Liver (tissue), 8 donors: ENCODE measurements at regions not wholly inside any gene's neighbourhood (a gene's known extent, or its start where the extent isn't known, plus 50 kb on each side); places are given as distances from the start of the nearest gene placed in this dataset.

Experiments
- DNase-seq: peaks from one replicate; pipeline ENCODE4 v3.0.0-alpha.2; 2017; ENCODE audit warnings: low spot score
- H3K27ac ChIP-seq, 2 donors: one replicate each; pipeline ENCODE4 v1.7.0; 2013; ENCODE audit warnings: inconsistent platforms in 2 of 2, low read length in 2 of 2, control low read depth in 1 of 2, low read depth in 1 of 2, mild to moderate bottlenecking in 1 of 2
- H3K27me3 ChIP-seq, 4 donors: one replicate each; pipeline versions ENCODE4 v1.6.1 to v1.7.0; 2013; ENCODE audit warnings: low read length in 3 of 4, inconsistent platforms in 1 of 4, mild to moderate bottlenecking in 1 of 4, moderate library complexity in 1 of 4; ENCODE audit not compliant: control insufficient read depth in 4 of 4, insufficient read depth in 4 of 4
- H3K36me3 ChIP-seq, 4 donors: one replicate each; pipeline versions ENCODE4 v1.6.1 to v1.7.0; 2013; ENCODE audit warnings: low read length in 3 of 4, mild to moderate bottlenecking in 3 of 4, low read depth in 1 of 4, moderate library complexity in 1 of 4; ENCODE audit not compliant: control insufficient read depth in 4 of 4, insufficient read depth in 3 of 4
- H3K4me1 ChIP-seq, 4 donors: one replicate each; pipeline versions ENCODE4 v1.6.1 to v1.7.0; 2013; ENCODE audit warnings: low read length in 3 of 4, mild to moderate bottlenecking in 3 of 4, moderate library complexity in 1 of 4; ENCODE audit not compliant: control insufficient read depth in 4 of 4, insufficient read depth in 4 of 4
- H3K4me3 ChIP-seq, 3 donors: one replicate each; pipeline versions ENCODE4 v1.6.1 to v1.7.0; 2013; ENCODE audit warnings: low read length in 3 of 3, control low read depth in 1 of 3, low read depth in 1 of 3, mild to moderate bottlenecking in 1 of 3
- H3K9ac ChIP-seq, 2 donors: one replicate each; pipeline ENCODE4 v1.7.0; 2013; ENCODE audit warnings: low read length in 2 of 2, mild to moderate bottlenecking in 2 of 2, moderate library complexity in 2 of 2, control low read depth in 1 of 2, low read depth in 1 of 2
- H3K9me3 ChIP-seq, 4 donors: one replicate each; pipeline versions ENCODE4 v1.6.1 to v1.7.0; 2013; ENCODE audit warnings: low read length in 3 of 4; ENCODE audit not compliant: control insufficient read depth in 4 of 4
- EGR1 ChIP-seq, 2 donors: IDR thresholded peaks; 2 replicates each; pipeline ENCODE4 v1.6.1; 2016 to 2018; ENCODE audit warnings: antibody characterized with exemption in 2 of 2, low read depth in 2 of 2
- FOXA1 ChIP-seq: IDR thresholded peaks from 2 replicates; pipeline ENCODE4 v1.6.1; 2016; ENCODE audit warnings: antibody characterized with exemption
- FOXA2 ChIP-seq: IDR thresholded peaks from 2 replicates; pipeline ENCODE4 v1.6.1; 2016; ENCODE audit warnings: antibody characterized with exemption
- GABPA ChIP-seq, 2 donors: IDR thresholded peaks in 1 of 2; conservative IDR thresholded peaks in 1 of 2; 2 replicates each; pipeline ENCODE4 v1.6.1; 2016; ENCODE audit warnings: antibody characterized with exemption in 2 of 2, mild to moderate bottlenecking in 1 of 2, moderate library complexity in 1 of 2
- HNF4A ChIP-seq, 2 donors: conservative IDR thresholded peaks; 2 replicates each; pipeline ENCODE4 v1.6.1; 2016; ENCODE audit warnings: antibody characterized with exemption in 2 of 2, mild to moderate bottlenecking in 2 of 2
- HNF4G ChIP-seq: IDR thresholded peaks from 2 replicates; pipeline ENCODE4 v1.6.1; 2016; ENCODE audit warnings: antibody characterized with exemption
- JUND ChIP-seq, 2 donors: IDR thresholded peaks; 2 replicates each; pipeline ENCODE4 v1.6.1; 2016; ENCODE audit warnings: antibody characterized with exemption in 2 of 2
- NR2F2 ChIP-seq: IDR thresholded peaks from 2 replicates; pipeline ENCODE4 v1.6.1; 2016; ENCODE audit warnings: antibody characterized with exemption
- RAD21 ChIP-seq, 2 donors: IDR thresholded peaks; 2 replicates each; pipeline ENCODE4 v1.6.1; 2016; ENCODE audit warnings: antibody characterized with exemption in 2 of 2, mild to moderate bottlenecking in 2 of 2
- RXRA ChIP-seq, 2 donors: IDR thresholded peaks; 2 replicates each; pipeline ENCODE4 v1.6.1; 2017 to 2018; ENCODE audit warnings: antibody characterized with exemption in 2 of 2, mild to moderate bottlenecking in 1 of 2
- SP1 ChIP-seq: IDR thresholded peaks from 2 replicates; pipeline ENCODE4 v1.6.1; 2018; ENCODE audit warnings: antibody characterized with exemption, mild to moderate bottlenecking
- TAF1 ChIP-seq: conservative IDR thresholded peaks from 2 replicates; pipeline ENCODE4 v1.6.1; 2016; ENCODE audit warnings: antibody characterized with exemption, mild to moderate bottlenecking
- YY1 ChIP-seq: IDR thresholded peaks from 2 replicates; pipeline ENCODE4 v1.6.1; 2016; ENCODE audit warnings: antibody characterized with exemption, mild to moderate bottlenecking
- WGBS: extraction: QIAGEN DNeasy Blood & Tissue Kit; methylation state at CpG from one replicate; pipeline ENCODE4 v1.1.7; 2013; 5-methylcytosine and 5-hydroxymethylcytosine counted together
- TF ChIP-seq, protein P1 (sequence below): IDR thresholded peaks from 2 replicates; pipeline ENCODE4 v1.6.1; 2016; ENCODE audit warnings: antibody characterized with exemption
- TF ChIP-seq, protein P2 (sequence below): fragments of 150-350 bp; IDR thresholded peaks from 2 replicates; pipeline ENCODE4 v1.5.1; 2017; ENCODE audit warnings: improper control_type of control experiment, low read depth, low read length; ENCODE audit not compliant: missing input control
- TF ChIP-seq, protein P3 (sequence below): IDR thresholded peaks from 2 replicates; pipeline ENCODE4 v1.6.1; 2016; ENCODE audit warnings: antibody characterized with exemption
- TF ChIP-seq, protein P4 (sequence below): IDR thresholded peaks from 2 replicates; pipeline ENCODE4 v1.6.1; 2016; ENCODE audit warnings: antibody characterized with exemption, mild to moderate bottlenecking
- TF ChIP-seq, protein P5 (sequence below): IDR thresholded peaks from 2 replicates; pipeline ENCODE4 v1.6.1; 2016; ENCODE audit warnings: antibody characterized with exemption
- donor health status: healthy.
- donor health status: healthy.
- donor health status: healthy.
- donor health status: healthy.
- donor health status: healthy.

DNA sequence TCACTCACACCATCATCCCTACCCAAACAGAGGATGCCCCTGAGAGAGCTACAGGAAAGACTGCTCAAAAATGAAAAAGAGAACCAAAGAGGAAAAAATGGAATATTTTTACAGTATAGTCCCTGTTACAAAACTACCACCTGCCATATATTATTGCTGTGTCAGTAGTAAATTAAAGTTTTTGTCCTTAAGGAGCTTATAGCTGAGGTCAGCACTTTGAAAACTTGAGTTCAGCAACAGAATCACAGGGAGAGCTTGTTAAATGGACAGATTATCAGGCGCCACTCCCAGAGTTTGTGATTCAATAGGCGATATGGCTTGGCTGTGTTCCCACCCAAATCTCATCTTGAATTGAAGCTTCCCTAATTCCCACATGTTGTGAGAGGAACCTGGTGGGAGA is 71.9 kb upstream of the FAM9A start:
- Histone ChIP-seq H3K4me3 (no peak overlapping the region), H3K27me3 (no peaks in the 10 kb centered on the region), H3K4me1 (peaks cover 0 to 10% (median 8%) of the 10 kb centered on the region in 4 donors), H3K36me3 (no peaks in the 10 kb centered on the region), H3K9me3 (no peaks in the 10 kb centered on the region), H3K27ac (no peak overlapping the region), H3K9ac (no peak overlapping the region)
- WGBS = 93% methylated on average over 2 of the region's 2 CpGs
- no peak for DNase-seq
- TF ChIP-seq FOXA1 = no peak

DNA sequence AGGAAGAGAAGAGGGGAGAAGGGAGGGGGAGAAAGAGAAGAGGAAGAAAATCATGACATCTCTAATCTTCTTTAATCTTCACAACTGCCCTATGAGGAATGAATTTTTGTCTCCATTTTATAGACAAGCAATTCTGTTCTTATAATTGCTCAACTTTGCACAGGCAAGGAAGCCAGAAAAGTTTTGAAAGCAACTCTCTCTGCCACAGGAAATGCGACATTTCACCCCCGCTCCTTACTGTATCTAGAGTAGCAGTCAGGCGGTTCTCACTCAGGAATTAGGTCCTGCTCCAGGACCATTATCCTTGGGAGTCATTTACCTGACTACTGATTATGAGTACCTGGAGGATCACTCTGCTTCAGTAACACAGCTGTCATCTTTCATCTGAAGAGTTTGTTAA is 69.2 kb upstream of the FAM9A start:
- no peak overlapping the region for H3K4me3 ChIP-seq
- no peaks in the 10 kb centered on the region for H3K9me3 ChIP-seq
- no peak for DNase-seq
- no peak for TF ChIP-seq JUND (IDR thresholded peaks at IDR 0.05)
- TF ChIP-seq, protein P1, sequence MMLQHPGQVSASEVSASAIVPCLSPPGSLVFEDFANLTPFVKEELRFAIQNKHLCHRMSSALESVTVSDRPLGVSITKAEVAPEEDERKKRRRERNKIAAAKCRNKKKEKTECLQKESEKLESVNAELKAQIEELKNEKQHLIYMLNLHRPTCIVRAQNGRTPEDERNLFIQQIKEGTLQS = no peak
- no peak for TF ChIP-seq FOXA1
- no peak for TF ChIP-seq TAF1
- no peak for TF ChIP-seq NR2F2
- TF ChIP-seq, protein P2, sequence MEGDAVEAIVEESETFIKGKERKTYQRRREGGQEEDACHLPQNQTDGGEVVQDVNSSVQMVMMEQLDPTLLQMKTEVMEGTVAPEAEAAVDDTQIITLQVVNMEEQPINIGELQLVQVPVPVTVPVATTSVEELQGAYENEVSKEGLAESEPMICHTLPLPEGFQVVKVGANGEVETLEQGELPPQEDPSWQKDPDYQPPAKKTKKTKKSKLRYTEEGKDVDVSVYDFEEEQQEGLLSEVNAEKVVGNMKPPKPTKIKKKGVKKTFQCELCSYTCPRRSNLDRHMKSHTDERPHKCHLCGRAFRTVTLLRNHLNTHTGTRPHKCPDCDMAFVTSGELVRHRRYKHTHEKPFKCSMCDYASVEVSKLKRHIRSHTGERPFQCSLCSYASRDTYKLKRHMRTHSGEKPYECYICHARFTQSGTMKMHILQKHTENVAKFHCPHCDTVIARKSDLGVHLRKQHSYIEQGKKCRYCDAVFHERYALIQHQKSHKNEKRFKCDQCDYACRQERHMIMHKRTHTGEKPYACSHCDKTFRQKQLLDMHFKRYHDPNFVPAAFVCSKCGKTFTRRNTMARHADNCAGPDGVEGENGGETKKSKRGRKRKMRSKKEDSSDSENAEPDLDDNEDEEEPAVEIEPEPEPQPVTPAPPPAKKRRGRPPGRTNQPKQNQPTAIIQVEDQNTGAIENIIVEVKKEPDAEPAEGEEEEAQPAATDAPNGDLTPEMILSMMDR = no peak
- no peak for TF ChIP-seq YY1
- TF ChIP-seq, protein P3, sequence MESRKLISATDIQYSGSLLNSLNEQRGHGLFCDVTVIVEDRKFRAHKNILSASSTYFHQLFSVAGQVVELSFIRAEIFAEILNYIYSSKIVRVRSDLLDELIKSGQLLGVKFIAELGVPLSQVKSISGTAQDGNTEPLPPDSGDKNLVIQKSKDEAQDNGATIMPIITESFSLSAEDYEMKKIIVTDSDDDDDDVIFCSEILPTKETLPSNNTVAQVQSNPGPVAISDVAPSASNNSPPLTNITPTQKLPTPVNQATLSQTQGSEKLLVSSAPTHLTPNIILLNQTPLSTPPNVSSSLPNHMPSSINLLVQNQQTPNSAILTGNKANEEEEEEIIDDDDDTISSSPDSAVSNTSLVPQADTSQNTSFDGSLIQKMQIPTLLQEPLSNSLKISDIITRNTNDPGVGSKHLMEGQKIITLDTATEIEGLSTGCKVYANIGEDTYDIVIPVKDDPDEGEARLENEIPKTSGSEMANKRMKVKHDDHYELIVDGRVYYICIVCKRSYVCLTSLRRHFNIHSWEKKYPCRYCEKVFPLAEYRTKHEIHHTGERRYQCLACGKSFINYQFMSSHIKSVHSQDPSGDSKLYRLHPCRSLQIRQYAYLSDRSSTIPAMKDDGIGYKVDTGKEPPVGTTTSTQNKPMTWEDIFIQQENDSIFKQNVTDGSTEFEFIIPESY = no peak
- no peak for TF ChIP-seq RXRA (IDR thresholded peaks at IDR 0.05)
- H3K36me3 ChIP-seq = no peaks in the 10 kb centered on the region
- no peak overlapping the region for H3K9ac ChIP-seq
- no peaks in the 10 kb centered on the region for H3K27me3 ChIP-seq
- no peak overlapping the region for H3K27ac ChIP-seq
- peaks cover 0 to 12% (median 11%) of the 10 kb centered on the region in 4 donors for H3K4me1 ChIP-seq
- WGBS = 66% methylated on average over 3 of the region's 3 CpGs

DNA sequence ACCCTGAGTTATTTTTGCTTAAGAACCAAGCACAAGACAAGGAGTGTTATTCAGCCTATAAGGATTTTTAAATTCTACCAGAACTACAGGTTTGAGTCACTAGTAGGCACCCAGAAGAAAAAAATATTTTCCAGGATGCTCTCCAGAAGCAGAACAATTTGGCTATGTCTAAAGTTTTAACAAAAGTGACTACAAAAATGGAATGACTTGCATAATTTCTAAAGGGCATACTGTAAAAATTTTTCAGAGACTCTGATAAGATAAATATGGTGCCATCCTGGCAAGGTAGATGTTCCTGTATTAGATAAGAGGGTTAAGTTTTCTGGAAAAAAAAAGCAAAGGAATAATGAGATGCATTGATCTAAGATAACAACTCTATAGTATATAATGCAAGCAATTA is 68.6 kb upstream of the FAM9A start:
- Histone ChIP-seq H3K27me3 (no peaks in the 10 kb centered on the region), H3K4me3 (no peak overlapping the region), H3K27ac (no peak overlapping the region), H3K4me1 (peaks cover 0 to 12% (median 11%) of the 10 kb centered on the region in 4 donors), H3K9me3 (no peaks in the 10 kb centered on the region), H3K36me3 (no peaks in the 10 kb centered on the region), H3K9ac (no peak overlapping the region)
- no peak for DNase-seq
- TF ChIP-seq HNF4A (conservative IDR thresholded peaks at IDR 0.05) (no peak), SP1 (no peak), HNF4G (no peak), FOXA1 (no peak), GABPA (IDR thresholded peaks at IDR 0.05 in 1 of 2, conservative IDR thresholded peaks at IDR 0.05 in 1 of 2) (no peak), TAF1 (no peak), RAD21 (IDR thresholded peaks at IDR 0.05) (no peak), EGR1 (IDR thresholded peaks at IDR 0.05; ENCODE audit: low read depth in 2 of 2) (no peak), FOXA2 (no peak), RXRA (IDR thresholded peaks at IDR 0.05) (no peak), YY1 (no peak), NR2F2 (no peak)
- TF ChIP-seq, protein P4, sequence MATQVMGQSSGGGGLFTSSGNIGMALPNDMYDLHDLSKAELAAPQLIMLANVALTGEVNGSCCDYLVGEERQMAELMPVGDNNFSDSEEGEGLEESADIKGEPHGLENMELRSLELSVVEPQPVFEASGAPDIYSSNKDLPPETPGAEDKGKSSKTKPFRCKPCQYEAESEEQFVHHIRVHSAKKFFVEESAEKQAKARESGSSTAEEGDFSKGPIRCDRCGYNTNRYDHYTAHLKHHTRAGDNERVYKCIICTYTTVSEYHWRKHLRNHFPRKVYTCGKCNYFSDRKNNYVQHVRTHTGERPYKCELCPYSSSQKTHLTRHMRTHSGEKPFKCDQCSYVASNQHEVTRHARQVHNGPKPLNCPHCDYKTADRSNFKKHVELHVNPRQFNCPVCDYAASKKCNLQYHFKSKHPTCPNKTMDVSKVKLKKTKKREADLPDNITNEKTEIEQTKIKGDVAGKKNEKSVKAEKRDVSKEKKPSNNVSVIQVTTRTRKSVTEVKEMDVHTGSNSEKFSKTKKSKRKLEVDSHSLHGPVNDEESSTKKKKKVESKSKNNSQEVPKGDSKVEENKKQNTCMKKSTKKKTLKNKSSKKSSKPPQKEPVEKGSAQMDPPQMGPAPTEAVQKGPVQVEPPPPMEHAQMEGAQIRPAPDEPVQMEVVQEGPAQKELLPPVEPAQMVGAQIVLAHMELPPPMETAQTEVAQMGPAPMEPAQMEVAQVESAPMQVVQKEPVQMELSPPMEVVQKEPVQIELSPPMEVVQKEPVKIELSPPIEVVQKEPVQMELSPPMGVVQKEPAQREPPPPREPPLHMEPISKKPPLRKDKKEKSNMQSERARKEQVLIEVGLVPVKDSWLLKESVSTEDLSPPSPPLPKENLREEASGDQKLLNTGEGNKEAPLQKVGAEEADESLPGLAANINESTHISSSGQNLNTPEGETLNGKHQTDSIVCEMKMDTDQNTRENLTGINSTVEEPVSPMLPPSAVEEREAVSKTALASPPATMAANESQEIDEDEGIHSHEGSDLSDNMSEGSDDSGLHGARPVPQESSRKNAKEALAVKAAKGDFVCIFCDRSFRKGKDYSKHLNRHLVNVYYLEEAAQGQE = no peak
- TF ChIP-seq, protein P5, sequence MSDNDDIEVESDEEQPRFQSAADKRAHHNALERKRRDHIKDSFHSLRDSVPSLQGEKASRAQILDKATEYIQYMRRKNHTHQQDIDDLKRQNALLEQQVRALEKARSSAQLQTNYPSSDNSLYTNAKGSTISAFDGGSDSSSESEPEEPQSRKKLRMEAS = no peak
- TF ChIP-seq, protein P2 = no peak
